Neural progenitor cell (in vitro differentiated cells): ENCODE measurements at regions not wholly inside any gene's neighbourhood (a gene's known extent, or its start where the extent isn't known, plus 50 kb on each side); places are given as distances from the start of the nearest gene placed in this dataset.

Experiments used
- DNase-seq: peaks from one replicate; pipeline ENCODE4 v3.0.0-alpha.2; 2016; ENCODE audit warnings: low spot score
- H2AFZ ChIP-seq: fragments of 200-600 bp; sonication (generic); replicated peaks from 2 replicates; pipeline ENCODE4 v1.6.1; 2016; ENCODE audit warnings: antibody characterized with exemption
- H3F3A ChIP-seq: fragments of 200-600 bp; sonication (generic); 2 replicates; pipeline ENCODE4 v1.6.1; 2016; ENCODE audit warnings: antibody characterized with exemption, low read depth
- H3K27ac ChIP-seq: fragments of 200-600 bp; sonication (generic); 2 replicates; pipeline ENCODE4 v1.5.1; 2016; ENCODE audit warnings: mild to moderate bottlenecking
- H3K27me3 ChIP-seq: fragments of 200-600 bp; sonication (generic); 2 replicates; pipeline ENCODE4 v1.6.1; 2016; ENCODE audit warnings: mild to moderate bottlenecking, moderate library complexity
- H3K36me3 ChIP-seq: fragments of 200-600 bp; sonication (generic); 2 replicates; pipeline ENCODE4 v1.5.1; 2016
- H3K4me1 ChIP-seq: fragments of 200-600 bp; sonication (generic); 2 replicates; pipeline ENCODE4 v1.6.1; 2016; ENCODE audit warnings: mixed run types
- H3K4me2 ChIP-seq: fragments of 200-600 bp; sonication (generic); 2 replicates; pipeline ENCODE4 v1.6.1; 2016
- H3K4me3 ChIP-seq: fragments of 200-600 bp; sonication (generic); 2 replicates; pipeline ENCODE4 v1.5.1; 2016
- H3K79me2 ChIP-seq: fragments of 200-600 bp; sonication (generic); 2 replicates; pipeline ENCODE4 v1.6.1; 2016; ENCODE audit warnings: low read depth
- H3K9ac ChIP-seq: fragments of 200-600 bp; sonication (generic); 2 replicates; pipeline ENCODE4 v1.6.1; 2016
- H3K9me3 ChIP-seq: fragments of 200-600 bp; sonication (generic); 2 replicates; pipeline ENCODE4 v1.5.1; 2016; ENCODE audit warnings: low read depth
- H4K20me1 ChIP-seq: fragments of 200-600 bp; sonication (generic); 2 replicates; pipeline ENCODE4 v1.6.1; 2016; ENCODE audit warnings: low read depth
- H3K27ac Mint-ChIP-seq: 3 replicates; pipeline ENCODE4 v1.8.0; 2021; ENCODE audit warnings: mixed read lengths
- H3K27me3 Mint-ChIP-seq: 2 replicates; pipeline ENCODE4 v1.8.0; 2022; ENCODE audit warnings: low read depth, mild to moderate bottlenecking, inconsistent platforms, moderate library complexity, mixed read lengths; ENCODE audit not compliant: insufficient read depth
- H3K36me3 Mint-ChIP-seq: 3 replicates; pipeline ENCODE4 v1.8.0; 2021; ENCODE audit warnings: mixed read lengths
- H3K4me1 Mint-ChIP-seq: 3 replicates; pipeline ENCODE4 v1.8.0; 2021; ENCODE audit warnings: mixed read lengths
- H3K4me3 Mint-ChIP-seq: 3 replicates; pipeline ENCODE4 v1.8.0; 2021; ENCODE audit warnings: mild to moderate bottlenecking, moderate library complexity, mixed read lengths
- H3K9me3 Mint-ChIP-seq: 3 replicates; pipeline ENCODE4 v1.8.0; 2020; ENCODE audit warnings: mixed read lengths
- EZH2 ChIP-seq: fragments of 200-600 bp; sonication (generic); IDR thresholded peaks from 2 replicates; pipeline ENCODE4 v1.6.1; 2017; ENCODE audit warnings: antibody characterized with exemption, mild to moderate bottlenecking, moderate library complexity
- EZH2phosphoT487 ChIP-seq: fragments of 200-600 bp; sonication (generic); IDR thresholded peaks from 2 replicates; pipeline ENCODE4 v1.6.1; 2017; ENCODE audit warnings: antibody characterized with exemption
- TF ChIP-seq, protein P1 (sequence below): fragments of 200-600 bp; sonication (generic); IDR thresholded peaks from 2 replicates; pipeline ENCODE4 v1.5.1; 2017; ENCODE audit warnings: antibody characterized with exemption, mild to moderate bottlenecking

GRCh38 chr18:25455159-25455558 is 103.2 kb upstream of the ZNF521 start:
- Mint-ChIP-seq H3K36me3 (peaks cover 3% of the 10 kb centered on the region), H3K27me3 (peaks cover 8% of the 10 kb centered on the region), H3K27ac (no peak overlapping the region), H3K4me1 (peaks cover 60% of the 10 kb centered on the region), H3K4me3 (no peak overlapping the region), H3K9me3 (peaks cover 28% of the 10 kb centered on the region)
- H3K27me3 ChIP-seq: no peaks in the 10 kb centered on the region
- no peaks in the 10 kb centered on the region for H4K20me1 ChIP-seq
- no peak for DNase-seq
- TF ChIP-seq EZH2phosphoT487: no peak
- TF ChIP-seq EZH2: no peak
- H3K4me2 ChIP-seq: no peak overlapping the region
- no peak overlapping the region for H3K4me3 ChIP-seq
- peaks cover 22% of the 10 kb centered on the region for H3K4me1 ChIP-seq
- no peaks in the 10 kb centered on the region for H3K36me3 ChIP-seq
- no peak overlapping the region for H2AFZ ChIP-seq
- H3K27ac ChIP-seq: no peak overlapping the region
- no peaks in the 10 kb centered on the region for H3F3A ChIP-seq
- H3K9me3 ChIP-seq: no peaks in the 10 kb centered on the region
- H3K79me2 ChIP-seq: no peaks in the 10 kb centered on the region
- no peak overlapping the region for H3K9ac ChIP-seq

- H3K27me3 ChIP-seq: no peaks in the 10 kb centered on the region
- H3K9ac ChIP-seq: no peak overlapping the region
- no peaks in the 10 kb centered on the region for H3K36me3 ChIP-seq
- no peaks in the 10 kb centered on the region for H3K79me2 ChIP-seq
- DNase-seq: no peak
- peaks cover 30% of the 10 kb centered on the region for H3K9me3 Mint-ChIP-seq
- no peaks in the 10 kb centered on the region for H3K9me3 ChIP-seq
- H3K4me3 ChIP-seq: no peak overlapping the region
- no peaks in the 10 kb centered on the region for H4K20me1 ChIP-seq
- peaks cover 8% of the 10 kb centered on the region for H3K27me3 Mint-ChIP-seq
- no peak overlapping the region for H3K4me2 ChIP-seq
- TF ChIP-seq EZH2phosphoT487 (no peak), EZH2 (no peak)
- TF ChIP-seq, protein P1, sequence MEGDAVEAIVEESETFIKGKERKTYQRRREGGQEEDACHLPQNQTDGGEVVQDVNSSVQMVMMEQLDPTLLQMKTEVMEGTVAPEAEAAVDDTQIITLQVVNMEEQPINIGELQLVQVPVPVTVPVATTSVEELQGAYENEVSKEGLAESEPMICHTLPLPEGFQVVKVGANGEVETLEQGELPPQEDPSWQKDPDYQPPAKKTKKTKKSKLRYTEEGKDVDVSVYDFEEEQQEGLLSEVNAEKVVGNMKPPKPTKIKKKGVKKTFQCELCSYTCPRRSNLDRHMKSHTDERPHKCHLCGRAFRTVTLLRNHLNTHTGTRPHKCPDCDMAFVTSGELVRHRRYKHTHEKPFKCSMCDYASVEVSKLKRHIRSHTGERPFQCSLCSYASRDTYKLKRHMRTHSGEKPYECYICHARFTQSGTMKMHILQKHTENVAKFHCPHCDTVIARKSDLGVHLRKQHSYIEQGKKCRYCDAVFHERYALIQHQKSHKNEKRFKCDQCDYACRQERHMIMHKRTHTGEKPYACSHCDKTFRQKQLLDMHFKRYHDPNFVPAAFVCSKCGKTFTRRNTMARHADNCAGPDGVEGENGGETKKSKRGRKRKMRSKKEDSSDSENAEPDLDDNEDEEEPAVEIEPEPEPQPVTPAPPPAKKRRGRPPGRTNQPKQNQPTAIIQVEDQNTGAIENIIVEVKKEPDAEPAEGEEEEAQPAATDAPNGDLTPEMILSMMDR: no peak
- H3K27ac Mint-ChIP-seq: no peak overlapping the region
- H3K27ac ChIP-seq: no peak overlapping the region
- H2AFZ ChIP-seq: no peak overlapping the region
- peaks cover 3% of the 10 kb centered on the region for H3K36me3 Mint-ChIP-seq
- H3K4me1 ChIP-seq: peaks cover 18% of the 10 kb centered on the region
- peaks cover 58% of the 10 kb centered on the region for H3K4me1 Mint-ChIP-seq
- no peak overlapping the region for H3K4me3 Mint-ChIP-seq
- H3F3A ChIP-seq: no peaks in the 10 kb centered on the region
Measured at GRCh38 chr18:25454730-25455129, 102.8 kb upstream of the ZNF521 start.

- peak overlapping the region; percentile 19 for H3K27ac Mint-ChIP-seq
- H2AFZ ChIP-seq: no peak overlapping the region
- no peak for TF ChIP-seq EZH2phosphoT487
- TF ChIP-seq, protein P1: no peak
- no peak for TF ChIP-seq EZH2
- H3K27ac ChIP-seq: no peak overlapping the region
- H3K36me3 Mint-ChIP-seq: peaks cover 3% of the 10 kb centered on the region
- H3K9me3 ChIP-seq: no peaks in the 10 kb centered on the region
- H4K20me1 ChIP-seq: no peaks in the 10 kb centered on the region
- peaks cover 8% of the 10 kb centered on the region for H3K27me3 Mint-ChIP-seq
- H3K4me3 Mint-ChIP-seq: no peak overlapping the region
- DNase-seq: no peak
- no peaks in the 10 kb centered on the region for H3K27me3 ChIP-seq
- no peak overlapping the region for H3K4me3 ChIP-seq
- peaks cover 55% of the 10 kb centered on the region for H3K4me1 Mint-ChIP-seq
- no peaks in the 10 kb centered on the region for H3K36me3 ChIP-seq
- no peaks in the 10 kb centered on the region for H3K79me2 ChIP-seq
- H3K4me1 ChIP-seq: peaks cover 17% of the 10 kb centered on the region
- H3K4me2 ChIP-seq: no peak overlapping the region
- H3K9me3 Mint-ChIP-seq: peaks cover 32% of the 10 kb centered on the region
- H3K9ac ChIP-seq: no peak overlapping the region
- H3F3A ChIP-seq: no peaks in the 10 kb centered on the region
Measured at GRCh38 chr18:25454270-25454659, 102.3 kb upstream of the ZNF521 start.

GRCh38 chr18:25453556-25454269 is 101.7 kb upstream of the ZNF521 start:
- H3K4me3 ChIP-seq: no peak overlapping the region
- DNase-seq: no peak
- no peak overlapping the region for H3K27ac ChIP-seq
- Mint-ChIP-seq H3K27me3 (peaks cover 8% of the 10 kb centered on the region), H3K27ac (peak overlapping the region; percentile 21), H3K9me3 (peaks cover 36% of the 10 kb centered on the region), H3K36me3 (peaks cover 3% of the 10 kb centered on the region), H3K4me3 (no peak overlapping the region), H3K4me1 (peaks cover 49% of the 10 kb centered on the region)
- no peaks in the 10 kb centered on the region for H3K27me3 ChIP-seq
- TF ChIP-seq EZH2 (no peak), EZH2phosphoT487 (no peak)
- TF ChIP-seq, protein P1: no peak
- H3K9me3 ChIP-seq: no peaks in the 10 kb centered on the region
- H3K4me1 ChIP-seq: peaks cover 17% of the 10 kb centered on the region
- no peaks in the 10 kb centered on the region for H4K20me1 ChIP-seq
- H2AFZ ChIP-seq: no peak overlapping the region
- H3K4me2 ChIP-seq: no peak overlapping the region
- H3F3A ChIP-seq: no peaks in the 10 kb centered on the region
- no peak overlapping the region for H3K9ac ChIP-seq
- no peaks in the 10 kb centered on the region for H3K79me2 ChIP-seq
- H3K36me3 ChIP-seq: no peaks in the 10 kb centered on the region
